WTC11 (cell line): ENCODE measurements at regions not wholly inside any gene's neighbourhood (a gene's known extent, or its start where the extent isn't known, plus 50 kb on each side); places are given as distances from the start of the nearest gene placed in this dataset.

ENCODE experiments used
- ATAC-seq: fragments of 200-7000 bp; cut with Tn5 transposase; 2 replicates; pipeline ENCODE4 v1.10.0; 2021; ENCODE audit warnings: mild to moderate bottlenecking, moderate library complexity
- CTCF ChIA-PET: fragments of 300-600 bp; sonication (Branson Sonifier 250); formaldehyde crosslinking; loops from one replicate; lab custom pipeline; 2021; ENCODE audit warnings: antibody characterized with exemption; lab: Charles Lee
- POLR2A ChIA-PET: fragments of 350-600 bp; sonication (Branson Sonifier 250); formaldehyde crosslinking; loops from one replicate; lab custom pipeline; 2021; ENCODE audit warnings: antibody characterized with exemption; lab: Charles Lee
- DNase-seq: peaks from one replicate; pipeline ENCODE4 v3.0.0; 2021; ENCODE audit warnings: low spot score
- H3K27ac Mint-ChIP-seq: 2 replicates; pipeline ENCODE4 v1.8.0; 2021; ENCODE audit warnings: mixed read lengths
- H3K27me3 Mint-ChIP-seq: 2 replicates; pipeline ENCODE4 v1.8.0; 2021; ENCODE audit warnings: low read depth, mild to moderate bottlenecking, moderate library complexity, mixed read lengths
- H3K36me3 Mint-ChIP-seq: 2 replicates; pipeline ENCODE4 v1.8.0; 2021; ENCODE audit warnings: mixed read lengths
- H3K4me1 Mint-ChIP-seq: 2 replicates; pipeline ENCODE4 v1.8.0; 2022; ENCODE audit warnings: mixed read lengths
- H3K4me3 Mint-ChIP-seq: 2 replicates; pipeline ENCODE4 v1.8.0; 2021; ENCODE audit warnings: mild to moderate bottlenecking, moderate library complexity, mixed read lengths
- H3K9me3 Mint-ChIP-seq: 2 replicates; pipeline ENCODE4 v1.8.0; 2021; ENCODE audit warnings: mixed read lengths
- AFF4 ChIP-seq: sonication (generic); formaldehyde crosslinking; IDR thresholded peaks from 2 replicates; pipeline ENCODE4 v1.8.1; 2023; ENCODE audit warnings: mild to moderate bottlenecking, missing genetic modification reagents, borderline replicate concordance
- CBFB ChIP-seq: sonication (generic); formaldehyde crosslinking; IDR thresholded peaks from 2 replicates; pipeline ENCODE4 v1.8.1; 2022; ENCODE audit warnings: mild to moderate bottlenecking, low read depth, missing genetic modification reagents
- FOXJ3 ChIP-seq: sonication (generic); formaldehyde crosslinking; IDR thresholded peaks from 2 replicates; pipeline ENCODE4 v1.9.0; 2021; ENCODE audit warnings: missing genetic modification reagents, mild to moderate bottlenecking, borderline replicate concordance
- JAZF1 ChIP-seq: fragments of 250-450 bp; sonication (Bioruptor Pico); IDR thresholded peaks from 2 replicates; pipeline ENCODE4 v1.9.0; 2021; ENCODE audit warnings: moderate library complexity, mild to moderate bottlenecking, inconsistent platforms
- KAT7 ChIP-seq: sonication (generic); formaldehyde crosslinking; IDR thresholded peaks from 2 replicates; pipeline ENCODE4 v1.8.1; 2023; ENCODE audit warnings: missing genetic modification reagents, mild to moderate bottlenecking, borderline replicate concordance
- MXD4 ChIP-seq: fragments of 250-450 bp; sonication (Bioruptor Pico); IDR thresholded peaks from 2 replicates; pipeline ENCODE4 v1.8.0; 2021; ENCODE audit warnings: mild to moderate bottlenecking, moderate library complexity, borderline replicate concordance
- NFATC4 ChIP-seq: fragments of 250-450 bp; sonication (Bioruptor Pico); IDR thresholded peaks from 2 replicates; pipeline ENCODE4 v1.9.0; 2021; ENCODE audit warnings: mild to moderate bottlenecking
- PRDM15 ChIP-seq: sonication (generic); formaldehyde crosslinking; IDR thresholded peaks from 2 replicates; pipeline ENCODE4 v1.8.0; 2022; ENCODE audit warnings: missing genetic modification reagents
- USF1 ChIP-seq: sonication (generic); formaldehyde crosslinking; IDR thresholded peaks from 2 replicates; pipeline ENCODE4 v1.8.0; 2022; ENCODE audit warnings: mild to moderate bottlenecking, missing genetic modification reagents
- ZMAT4 ChIP-seq: fragments of 250-450 bp; sonication (Bioruptor Pico); IDR thresholded peaks from 2 replicates; pipeline ENCODE4 v1.9.0; 2021; ENCODE audit warnings: mild to moderate bottlenecking
- ZNF121 ChIP-seq: sonication (generic); formaldehyde crosslinking; IDR thresholded peaks from 2 replicates; pipeline ENCODE4 v1.8.0; 2023; ENCODE audit warnings: missing genetic modification reagents
- ZNF396 ChIP-seq: fragments of 250-450 bp; sonication (Bioruptor Pico); IDR thresholded peaks from 2 replicates; pipeline ENCODE4 v1.8.0; 2021; ENCODE audit warnings: mild to moderate bottlenecking, moderate library complexity, borderline replicate concordance
- ZNF671 ChIP-seq: fragments of 250-450 bp; sonication (Bioruptor Pico); IDR thresholded peaks from 2 replicates; pipeline ENCODE4 v1.8.0; 2021; ENCODE audit warnings: mild to moderate bottlenecking

- no peak overlapping the region for H3K27ac Mint-ChIP-seq
- no peak for TF ChIP-seq USF1 (CRISPR knock-in tag)
- TF ChIP-seq JAZF1 (CRISPR knock-in tag), result no peak
- TF ChIP-seq KAT7, result no peak
- TF ChIP-seq ZMAT4 (CRISPR knock-in tag), result no peak
- no peak for TF ChIP-seq CBFB (CRISPR knock-in tag)
- no peak for TF ChIP-seq ZNF396 (CRISPR knock-in tag)
- no peak for TF ChIP-seq ZNF671 (CRISPR knock-in tag)
- TF ChIP-seq MXD4 (CRISPR knock-in tag), result no peak
- no peak for TF ChIP-seq FOXJ3
- no peak for TF ChIP-seq AFF4
- TF ChIP-seq ZNF121 (CRISPR knock-in tag), result no peak
- TF ChIP-seq, all 79 proteins: peak for 0
- H3K4me1 Mint-ChIP-seq, result no peaks in the 10 kb centered on the region
- DNase-seq (no peak), ATAC-seq (no peak)
- H3K27me3 Mint-ChIP-seq, result peaks cover 3% of the 10 kb centered on the region; the same call in 1 of the 2 replicates
- no peak overlapping the region for H3K4me3 Mint-ChIP-seq
- ChIA-PET POLR2A (no interaction called here), CTCF (interaction anchor here (1.7 kb wide), 1 partner anchor 55 kb away, joined by 4 read pairs; no protein-coding TSS in a partner anchor)
- peaks cover 11% of the 10 kb centered on the region for H3K9me3 Mint-ChIP-seq
- H3K36me3 Mint-ChIP-seq, result 0 out of 2 replicates have a peak, but pooled peaks cover 5% of the 10 kb centered on the region
Measured at GRCh38 chr2:41924709-41925408, 123.0 kb upstream of the PKDCC start.

- Mint-ChIP-seq H3K4me3 (no peak overlapping the region), H3K27ac (no peak overlapping the region), H3K9me3 (peaks cover 11% of the 10 kb centered on the region), H3K27me3 (peaks cover 3% of the 10 kb centered on the region; the same call in 1 of the 2 replicates), H3K36me3 (0 out of 2 replicates have a peak, but pooled peaks cover 5% of the 10 kb centered on the region), H3K4me1 (no peaks in the 10 kb centered on the region)
- no peak for TF ChIP-seq NFATC4
- TF ChIP-seq PRDM15 (CRISPR knock-in tag), result no peak
- ChIA-PET CTCF (no interaction called here), POLR2A (no interaction called here)
- no peak for ATAC-seq
- DNase-seq, result no peak
Measured at GRCh38 chr2:41925712-41926111, 122.1 kb upstream of the PKDCC start.
